Neuronal stem cell (in vitro differentiated cells): ENCODE measurements at regions not wholly inside any gene's neighbourhood (a gene's known extent, or its start where the extent isn't known, plus 50 kb on each side); places are given as distances from the start of the nearest gene placed in this dataset.

Experiments used
- DNase-seq: peaks from one replicate; pipeline ENCODE4 v3.0.0-alpha.2; 2013; ENCODE audit warnings: low spot score
- H2AFZ ChIP-seq: one replicate; pipeline ENCODE4 v1.6.1; 2013; ENCODE audit warnings: mild to moderate bottlenecking, low read length, inconsistent platforms
- H2AK5ac ChIP-seq: 2 replicates; pipeline ENCODE4 v1.6.1; 2013; ENCODE audit warnings: low read depth, mild to moderate bottlenecking, inconsistent platforms, low read length, moderate library complexity, mixed read lengths
- H2BK120ac ChIP-seq: 2 replicates; pipeline ENCODE4 v1.6.1; 2013; ENCODE audit warnings: low read depth, mild to moderate bottlenecking, inconsistent platforms, low read length, moderate library complexity, mixed read lengths
- H2BK12ac ChIP-seq: one replicate; pipeline ENCODE4 v1.6.1; 2013; ENCODE audit warnings: low read length, inconsistent platforms
- H2BK15ac ChIP-seq: 2 replicates; pipeline ENCODE4 v1.6.1; 2013; ENCODE audit warnings: mild to moderate bottlenecking, low read length, inconsistent platforms, mixed read lengths
- H2BK5ac ChIP-seq: one replicate; pipeline ENCODE4 v1.6.1; 2013; ENCODE audit warnings: inconsistent platforms, mild to moderate bottlenecking, low read length, moderate library complexity
- H3K14ac ChIP-seq: one replicate; pipeline ENCODE4 v1.6.1; 2013; ENCODE audit warnings: low read length, inconsistent platforms
- H3K18ac ChIP-seq: 2 replicates; pipeline ENCODE4 v1.6.1; 2013; ENCODE audit warnings: low read length, inconsistent platforms
- H3K23ac ChIP-seq: 2 replicates; pipeline ENCODE4 v1.6.1; 2013; ENCODE audit warnings: low read depth, mild to moderate bottlenecking, mixed read lengths, low read length, inconsistent platforms; ENCODE audit not compliant: poor library complexity
- H3K27ac ChIP-seq: replicated peaks from 3 replicates; pipeline ENCODE4 v1.5.1; 2013; ENCODE audit warnings: low read length, inconsistent platforms
- H3K27me3 ChIP-seq, 3 experiments: 2 replicates each; pipeline ENCODE4 v1.6.1; 2013; ENCODE audit warnings: low read length in 3 of 3, mild to moderate bottlenecking in 2 of 3, inconsistent platforms in 1 of 3, low read depth in 1 of 3, mixed read lengths in 1 of 3, moderate library complexity in 1 of 3; ENCODE audit not compliant: control insufficient read depth in 3 of 3, insufficient read depth in 3 of 3
- H3K36me3 ChIP-seq, 2 donors: replicated peaks in 1 of 2; 2 replicates each; pipeline ENCODE4 v1.6.1; 2013; ENCODE audit warnings: low read length in 2 of 2; ENCODE audit not compliant: control insufficient read depth in 2 of 2, insufficient read depth in 2 of 2
- H3K4ac ChIP-seq: 2 replicates; pipeline ENCODE4 v1.6.1; 2013; ENCODE audit warnings: inconsistent platforms, mild to moderate bottlenecking, low read length, moderate library complexity
- H3K4me1 ChIP-seq, 2 donors: 1 replicate in 1 of 2; 2 replicates in 1 of 2; pipeline ENCODE4 v1.6.1; 2013; ENCODE audit warnings: low read length in 2 of 2, low read depth in 1 of 2; ENCODE audit not compliant: control insufficient read depth in 2 of 2, insufficient read depth in 1 of 2
- H3K4me2 ChIP-seq: one replicate; pipeline ENCODE4 v1.6.1; 2013; ENCODE audit warnings: mild to moderate bottlenecking, low read length, inconsistent platforms; ENCODE audit not compliant: insufficient read depth, poor library complexity, severe bottlenecking
- H3K4me3 ChIP-seq, 2 donors: 2 replicates each; pipeline ENCODE4 v1.5.1; 2013; ENCODE audit warnings: low read length in 2 of 2, mild to moderate bottlenecking in 2 of 2, inconsistent platforms in 1 of 2, moderate library complexity in 1 of 2
- H3K79me1 ChIP-seq: one replicate; pipeline ENCODE4 v1.6.1; 2013; ENCODE audit warnings: low read depth, mild to moderate bottlenecking, inconsistent platforms, low read length, moderate library complexity
- H3K9ac ChIP-seq: one replicate; pipeline ENCODE4 v1.6.1; 2013; ENCODE audit warnings: mild to moderate bottlenecking, low read depth, low read length, inconsistent platforms; ENCODE audit not compliant: poor library complexity
- H3K9me3 ChIP-seq, 2 donors: replicated peaks in 1 of 2; 2 replicates each; pipeline versions ENCODE3 to v1.6.1; 2013; ENCODE audit warnings: low read length in 2 of 2, mild to moderate bottlenecking in 2 of 2, inconsistent platforms in 1 of 2, low read depth in 1 of 2, mixed read lengths in 1 of 2, moderate library complexity in 1 of 2; ENCODE audit not compliant: control insufficient read depth in 2 of 2, insufficient read depth in 1 of 2
- H4K8ac ChIP-seq: one replicate; pipeline ENCODE4 v1.6.1; 2013; ENCODE audit warnings: low read depth, mild to moderate bottlenecking, inconsistent platforms, low read length, moderate library complexity
- H4K91ac ChIP-seq: one replicate; pipeline ENCODE4 v1.6.1; 2013; ENCODE audit warnings: low read length, low read depth, mild to moderate bottlenecking, inconsistent platforms; ENCODE audit not compliant: poor library complexity
- WGBS, 2 donors: extraction: QIAGEN DNeasy Blood & Tissue Kit; methylation state at CpG; one replicate each; pipeline ENCODE4 v1.1.7; 2013; ENCODE audit warnings: missing lambda C conversion rate in 2 of 2, mixed read lengths in 1 of 2; ENCODE audit not compliant: insufficient read length in 2 of 2, insufficient replicate concordance in 1 of 2; ENCODE audit errors: extremely low coverage in 2 of 2; 5-methylcytosine and 5-hydroxymethylcytosine counted together

DNA sequence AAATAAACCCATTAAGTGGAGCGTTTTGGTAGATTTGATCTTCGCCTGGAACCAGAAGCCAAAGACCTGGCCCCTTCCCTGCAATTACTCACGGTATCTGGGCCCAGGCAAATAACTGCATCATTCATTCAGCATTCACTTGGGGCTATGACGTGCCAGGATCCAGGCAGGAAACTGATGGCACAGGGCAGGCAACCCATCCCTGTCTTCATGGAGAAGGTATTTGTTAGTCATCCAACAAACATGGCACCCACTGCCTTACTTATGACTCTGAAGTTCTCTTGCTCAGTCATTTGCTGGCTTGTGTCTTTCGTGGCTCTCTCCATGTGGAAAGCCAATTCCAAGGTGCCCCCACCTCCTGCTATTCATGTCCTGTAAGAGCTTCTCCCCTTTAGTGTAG, 232.4 kb downstream of the BMP7 start:
- Histone ChIP-seq H3K14ac (no peak overlapping the region), H3K4me3 (no peak overlapping the region), H3K9ac (no peak overlapping the region), H2BK15ac (no peak overlapping the region), H3K18ac (no peak overlapping the region), H3K4me2 (no peak overlapping the region), H2AFZ (no peak overlapping the region), H3K27ac (no peak overlapping the region), H3K23ac (no peak overlapping the region), H3K4ac (no peak overlapping the region), H2BK12ac (no peak overlapping the region), H2BK5ac (no peak overlapping the region), H3K4me1 (peaks cover 0 to 4% of the 10 kb centered on the region in 2 donors), H2AK5ac (no peak overlapping the region), H3K36me3 (no peaks in the 10 kb centered on the region), H3K27me3 (peaks cover 0 to 5% (median 0%) of the 10 kb centered on the region in 3 experiments), H2BK120ac (no peak overlapping the region), H3K79me1 (no peaks in the 10 kb centered on the region), H4K91ac (no peak overlapping the region), H4K8ac (no peak overlapping the region), H3K9me3 (peaks cover 0 to 3% of the 10 kb centered on the region in 2 donors)
- no peak for DNase-seq
- WGBS, 2 donors, result no CpG with 5 or more reads among the region's 5 CpGs

DNA sequence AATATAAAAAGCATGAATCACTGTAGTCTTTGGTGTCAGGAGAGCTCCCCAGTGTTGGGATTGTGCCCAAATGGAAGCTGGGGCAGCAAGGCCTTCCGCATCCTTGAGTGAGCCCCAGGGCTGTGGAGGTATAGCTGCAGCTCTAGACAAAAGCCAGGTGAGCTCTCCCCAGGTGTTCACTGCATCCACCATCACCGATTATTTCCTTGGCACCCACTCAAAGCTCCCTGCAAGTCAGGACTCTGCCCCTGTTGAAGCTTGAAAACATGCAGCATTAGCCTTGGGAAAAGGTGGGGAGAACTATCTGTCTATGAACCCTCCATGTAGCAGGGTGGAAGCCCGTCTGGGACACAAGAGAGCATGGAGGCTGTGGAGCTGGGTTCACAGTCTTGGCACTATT, 228.8 kb downstream of the BMP7 start:
- H2BK120ac ChIP-seq, result no peak overlapping the region
- peak overlapping the region in 1 of 2 donors; percentile 41 for H3K4me3 ChIP-seq
- H4K8ac ChIP-seq, result no peak overlapping the region
- no peak overlapping the region for H3K9ac ChIP-seq
- no peak overlapping the region for H3K27ac ChIP-seq
- no CpG with 5 or more reads among the region's 3 CpGs for WGBS, 2 donors
- H3K18ac ChIP-seq, result no peak overlapping the region
- no peak overlapping the region for H3K14ac ChIP-seq
- H3K27me3 ChIP-seq, result peaks cover 0 to 8% (median 0%) of the 10 kb centered on the region in 3 experiments
- H3K36me3 ChIP-seq, result no peaks in the 10 kb centered on the region
- H3K9me3 ChIP-seq, result peaks cover 0 to 3% of the 10 kb centered on the region in 2 donors
- no peak overlapping the region for H2BK15ac ChIP-seq
- H3K4me1 ChIP-seq, result no peaks in the 10 kb centered on the region
- H3K23ac ChIP-seq, result no peak overlapping the region
- H2AK5ac ChIP-seq, result no peak overlapping the region
- no peak overlapping the region for H4K91ac ChIP-seq
- no peak overlapping the region for H2BK12ac ChIP-seq
- H3K79me1 ChIP-seq, result no peaks in the 10 kb centered on the region
- no peak overlapping the region for H3K4me2 ChIP-seq
- DNase-seq, result no peak
- H3K4ac ChIP-seq, result no peak overlapping the region
- H2AFZ ChIP-seq, result no peak overlapping the region
- H2BK5ac ChIP-seq, result no peak overlapping the region

DNA sequence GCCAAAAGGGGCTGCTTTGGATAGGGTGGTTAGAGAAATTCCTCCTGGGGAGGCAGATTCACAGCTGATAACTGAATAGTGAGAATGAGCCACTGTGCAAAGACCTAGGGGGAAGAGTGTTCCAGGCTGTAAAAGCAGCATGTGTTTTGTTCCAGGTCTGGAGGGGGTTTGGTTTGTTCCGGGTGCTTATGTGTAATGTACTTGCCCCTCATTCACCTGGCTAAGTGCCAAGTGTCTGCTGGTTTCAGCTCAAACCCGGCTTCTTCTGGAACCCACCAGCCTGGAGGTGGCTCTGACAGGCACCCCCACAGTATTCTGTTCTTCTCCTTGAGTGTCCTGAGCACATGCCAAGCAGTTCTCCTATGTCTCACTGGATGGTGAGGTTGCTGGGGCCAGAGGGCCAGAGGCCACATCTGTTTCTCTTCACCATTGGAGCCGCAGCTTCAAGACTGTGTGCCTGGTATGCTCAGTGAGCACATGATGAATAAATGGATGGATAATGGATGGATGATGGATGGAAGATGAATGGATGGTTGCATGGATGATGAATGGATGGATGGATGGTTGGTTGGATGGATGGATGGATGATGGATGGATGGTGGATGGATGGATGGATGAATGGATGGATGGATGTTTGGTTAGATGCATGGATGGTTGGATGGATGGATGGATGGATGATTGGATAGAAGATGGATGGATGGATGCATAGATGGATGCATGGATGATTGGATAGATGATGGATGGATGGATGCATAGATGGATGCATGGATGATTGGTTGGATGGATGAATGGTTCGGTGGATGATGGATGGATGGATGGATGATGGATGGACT, 227.6 kb downstream of the BMP7 start:
- no peak overlapping the region for H2BK15ac ChIP-seq

DNA sequence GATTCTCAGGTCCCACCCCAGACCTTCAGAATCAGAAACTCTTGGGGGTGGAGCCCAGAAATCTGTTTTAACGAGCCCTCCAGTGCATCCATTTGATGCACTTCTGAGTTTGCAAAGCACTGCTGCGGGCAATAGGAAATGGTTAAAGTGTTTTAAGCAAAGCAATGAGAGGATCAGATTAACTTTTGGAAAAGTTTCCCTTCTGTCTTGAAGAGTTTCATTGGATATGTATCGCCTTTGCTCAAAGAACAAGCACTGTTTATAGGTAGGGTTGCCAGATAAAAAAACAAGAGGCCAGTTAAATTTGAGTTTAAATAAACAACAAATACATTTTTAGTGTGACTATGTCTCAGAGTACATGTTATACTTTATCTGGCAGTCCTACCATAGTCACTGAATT, 226.0 kb downstream of the BMP7 start:
- Histone ChIP-seq H2BK5ac (no peak overlapping the region), H3K9me3 (no peaks in the 10 kb centered on the region), H3K9ac (no peak overlapping the region), H2BK12ac (no peak overlapping the region), H2AK5ac (no peak overlapping the region), H3K36me3 (no peaks in the 10 kb centered on the region), H3K4ac (no peak overlapping the region), H3K4me3 (no peak overlapping the region), H3K4me2 (no peak overlapping the region), H4K8ac (no peak overlapping the region), H3K27ac (no peak overlapping the region), H3K79me1 (no peaks in the 10 kb centered on the region), H3K23ac (no peak overlapping the region), H3K4me1 (no peaks in the 10 kb centered on the region), H2AFZ (no peak overlapping the region), H2BK120ac (no peak overlapping the region), H2BK15ac (no peak overlapping the region), H3K18ac (no peak overlapping the region), H3K14ac (no peak overlapping the region), H3K27me3 (peaks cover 0 to 18% (median 0%) of the 10 kb centered on the region in 3 experiments), H4K91ac (no peak overlapping the region)
- WGBS, 2 donors, result no CpG with 5 or more reads among the region's 3 CpGs
- no peak for DNase-seq

More for the DNA sequence above, 227.6 kb downstream of the BMP7 start:
- H2BK5ac ChIP-seq, result no peak overlapping the region
- 100% methylated on average over 1 of the region's 4 CpGs; no CpG with 5 or more reads in 1 of the 2 donors for WGBS, 2 donors
- H3K27ac ChIP-seq, result no peak overlapping the region
- DNase-seq, result no peak
- H3K23ac ChIP-seq, result no peak overlapping the region
- H2BK120ac ChIP-seq, result no peak overlapping the region
- no peaks in the 10 kb centered on the region for H3K36me3 ChIP-seq
- H3K18ac ChIP-seq, result no peak overlapping the region
- no peaks in the 10 kb centered on the region for H3K79me1 ChIP-seq
- no peak overlapping the region for H4K91ac ChIP-seq
- no peak overlapping the region for H2AFZ ChIP-seq
- H3K4me1 ChIP-seq, result no peaks in the 10 kb centered on the region
- H3K27me3 ChIP-seq, result peaks cover 0 to 13% (median 0%) of the 10 kb centered on the region in 3 experiments
- no peak overlapping the region for H3K4me2 ChIP-seq
- H3K4me3 ChIP-seq, result no peak overlapping the region
- H3K9ac ChIP-seq, result no peak overlapping the region
- H2BK12ac ChIP-seq, result no peak overlapping the region
- no peak overlapping the region for H4K8ac ChIP-seq
- H2AK5ac ChIP-seq, result no peak overlapping the region
- no peak overlapping the region for H3K14ac ChIP-seq
- peaks cover 0 to 3% of the 10 kb centered on the region in 2 donors for H3K9me3 ChIP-seq
- H3K4ac ChIP-seq, result no peak overlapping the region
